Testis (tissue), 2 donors: ENCODE measurements at regions not wholly inside any gene's neighbourhood (a gene's known extent, or its start where the extent isn't known, plus 50 kb on each side); places are given as distances from the start of the nearest gene placed in this dataset.
"Not testable (repeated sequence)": the region's sequence is repeated elsewhere in the genome, so short reads cannot be mapped to it uniquely, and the experiment has no call there.

ENCODE experiments used
- CTCF ChIP-seq, 3 experiments: fragments of 450-650 bp in 2 of 3; fragments of 200-600 bp in 1 of 3; sonication (generic) in 1 of 3; IDR thresholded peaks; one replicate each; pipeline ENCODE4 v1.5.1; 2016 to 2019; ENCODE audit warnings: antibody characterized with exemption in 3 of 3, mild to moderate bottlenecking in 2 of 3, moderate library complexity in 1 of 3
- POLR2A ChIP-seq: fragments of 450-650 bp; IDR thresholded peaks from one replicate; pipeline ENCODE4 v1.6.1; 2017; ENCODE audit warnings: antibody characterized with exemption, mild to moderate bottlenecking, moderate library complexity

GRCh38 chr16:46398559-46398958, 222.6 kb downstream of the SHCBP1 start:
- TF ChIP-seq CTCF (IDR thresholded peaks at IDR 0.05); POLR2A: not testable (repeated sequence)
